ENCODE measurements at regions not wholly inside any gene's neighbourhood (a gene's known extent, or its start where the extent isn't known, plus 50 kb on each side); places are given as distances from the start of the nearest gene placed in this dataset.

GRCh38 chr5:133825631-133826289, 142.7 kb downstream of the C5orf15 start:
- DNase-seq (ENCODE audit: low spot score), result no peak
- in situ Hi-C loops (cut with MboI; ENCODE audit: low pct_unique_long_range_greater_than_20kb, low sequenced_read_pairs, unreplicated experiment), result no loop called here
- TF ChIP-seq, protein P1, sequence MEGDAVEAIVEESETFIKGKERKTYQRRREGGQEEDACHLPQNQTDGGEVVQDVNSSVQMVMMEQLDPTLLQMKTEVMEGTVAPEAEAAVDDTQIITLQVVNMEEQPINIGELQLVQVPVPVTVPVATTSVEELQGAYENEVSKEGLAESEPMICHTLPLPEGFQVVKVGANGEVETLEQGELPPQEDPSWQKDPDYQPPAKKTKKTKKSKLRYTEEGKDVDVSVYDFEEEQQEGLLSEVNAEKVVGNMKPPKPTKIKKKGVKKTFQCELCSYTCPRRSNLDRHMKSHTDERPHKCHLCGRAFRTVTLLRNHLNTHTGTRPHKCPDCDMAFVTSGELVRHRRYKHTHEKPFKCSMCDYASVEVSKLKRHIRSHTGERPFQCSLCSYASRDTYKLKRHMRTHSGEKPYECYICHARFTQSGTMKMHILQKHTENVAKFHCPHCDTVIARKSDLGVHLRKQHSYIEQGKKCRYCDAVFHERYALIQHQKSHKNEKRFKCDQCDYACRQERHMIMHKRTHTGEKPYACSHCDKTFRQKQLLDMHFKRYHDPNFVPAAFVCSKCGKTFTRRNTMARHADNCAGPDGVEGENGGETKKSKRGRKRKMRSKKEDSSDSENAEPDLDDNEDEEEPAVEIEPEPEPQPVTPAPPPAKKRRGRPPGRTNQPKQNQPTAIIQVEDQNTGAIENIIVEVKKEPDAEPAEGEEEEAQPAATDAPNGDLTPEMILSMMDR (IDR thresholded peaks at IDR 0.05; ENCODE audit: extremely low read depth, insufficient read depth, missing control alignments), result no peak

- TF ChIP-seq, protein P1 (IDR thresholded peaks at IDR 0.05; ENCODE audit: extremely low read depth, insufficient read depth, missing control alignments), result no peak
- DNase-seq (ENCODE audit: low spot score), result peak; percentile 70
- in situ Hi-C loops (cut with MboI; ENCODE audit: low pct_unique_long_range_greater_than_20kb, low sequenced_read_pairs, unreplicated experiment), result no loop called here
Observed at GRCh38 chr5:133824661-133825254, 143.7 kb downstream of the C5orf15 start.

- in situ Hi-C loops (cut with MboI; ENCODE audit: low pct_unique_long_range_greater_than_20kb, low sequenced_read_pairs, unreplicated experiment), result no loop called here
- DNase-seq (ENCODE audit: low spot score), result no peak
- TF ChIP-seq, protein P1 (IDR thresholded peaks at IDR 0.05; ENCODE audit: extremely low read depth, insufficient read depth, missing control alignments), result no peak
Observed at GRCh38 chr5:133821889-133822288, 146.5 kb downstream of the C5orf15 start.

DNA sequence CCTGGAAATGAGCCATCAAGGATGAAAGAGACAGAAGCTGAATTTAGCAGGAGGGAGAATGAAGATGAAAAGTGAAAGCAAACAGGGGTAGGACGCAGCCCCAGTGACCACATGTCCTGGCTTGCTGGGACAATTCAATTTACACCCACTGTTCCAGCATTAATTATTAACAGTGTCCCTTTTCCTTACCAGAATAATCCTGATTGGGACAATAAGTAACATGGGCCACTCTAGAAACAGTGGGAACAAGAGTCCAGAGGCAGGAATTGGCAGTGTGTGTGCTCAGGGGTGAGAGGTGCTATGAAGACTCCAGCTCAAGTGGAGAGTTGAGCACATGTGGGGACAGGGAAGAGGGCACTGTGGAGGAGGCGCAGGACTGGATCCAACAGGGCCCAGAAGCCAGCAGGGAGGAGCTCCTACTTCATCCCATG, 147.1 kb downstream of the C5orf15 start:
- peak; percentile 46 for DNase-seq (ENCODE audit: low spot score)
- TF ChIP-seq, protein P1 (IDR thresholded peaks at IDR 0.05; ENCODE audit: extremely low read depth, insufficient read depth, missing control alignments), result no peak
- in situ Hi-C loops (cut with MboI; ENCODE audit: low pct_unique_long_range_greater_than_20kb, low sequenced_read_pairs, unreplicated experiment), result no loop called here

DNA sequence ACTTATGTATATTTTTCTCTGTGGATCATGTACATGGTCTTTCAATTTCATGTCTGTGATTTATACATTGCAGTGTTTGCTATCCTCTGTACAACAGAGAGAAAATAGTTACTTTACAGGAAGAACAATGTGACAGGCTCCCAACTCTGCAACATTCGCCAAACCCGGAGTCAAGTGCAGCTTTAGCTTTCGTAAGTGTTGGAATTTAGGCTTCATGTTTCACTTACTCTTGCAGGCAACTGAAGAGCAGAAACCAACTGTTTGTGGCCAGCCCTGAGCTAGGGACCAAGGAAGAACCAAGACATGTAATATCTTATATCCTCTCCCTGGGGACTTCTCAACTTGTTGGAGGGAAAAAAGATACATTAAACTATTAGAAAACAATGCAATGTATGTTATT, 147.9 kb downstream of the C5orf15 start:
- DNase-seq (ENCODE audit: low spot score), result no peak
- TF ChIP-seq, protein P1 (IDR thresholded peaks at IDR 0.05; ENCODE audit: extremely low read depth, insufficient read depth, missing control alignments), result no peak

GRCh38 chr5:133819977-133820471, 148.4 kb downstream of the C5orf15 start:
- in situ Hi-C loops (cut with MboI; ENCODE audit: low pct_unique_long_range_greater_than_20kb, low sequenced_read_pairs, unreplicated experiment), result no loop called here
- DNase-seq (ENCODE audit: low spot score), result no peak
- TF ChIP-seq, protein P1 (IDR thresholded peaks at IDR 0.05; ENCODE audit: extremely low read depth, insufficient read depth, missing control alignments), result no peak

More for the DNA sequence above, 147.9 kb downstream of the C5orf15 start:
- in situ Hi-C loops (cut with MboI; ENCODE audit: low pct_unique_long_range_greater_than_20kb, low sequenced_read_pairs, unreplicated experiment), result no loop called here

Measured in GM13977 (cell line).